GM20000 (cell line): ENCODE measurements at regions not wholly inside any gene's neighbourhood (a gene's known extent, or its start where the extent isn't known, plus 50 kb on each side); places are given as distances from the start of the nearest gene placed in this dataset.

Experiments used
- DNase-seq: peaks from one replicate; pipeline ENCODE4 v3.0.0; 2012; ENCODE audit warnings: low spot score
- TF ChIP-seq, protein P1 (sequence below): IDR thresholded peaks from 2 replicates; pipeline ENCODE4 v1.5.1; 2012; ENCODE audit warnings: mild to moderate bottlenecking, control low read depth; ENCODE audit errors: extremely low read depth, missing control alignments

DNA sequence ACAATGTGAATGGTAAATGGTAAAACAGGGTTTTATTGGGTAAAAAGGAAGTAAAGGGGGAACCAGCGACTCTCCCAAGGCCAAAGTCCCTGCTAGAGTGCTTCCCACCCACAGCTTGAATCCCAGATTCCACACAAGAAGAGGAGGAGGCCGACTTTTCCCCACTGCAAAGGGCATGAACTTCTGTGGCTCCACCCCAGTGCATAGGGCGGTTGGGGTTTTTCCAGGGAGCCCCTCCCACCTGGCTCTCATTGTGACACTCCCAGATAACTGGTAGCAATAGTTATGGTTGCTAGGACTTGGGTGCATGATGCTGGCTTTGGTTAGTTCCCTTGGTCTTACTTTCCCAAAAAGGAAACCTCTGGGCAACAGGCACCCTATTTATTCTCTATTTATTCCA lies 666.0 kb upstream of the CA10 start:
- DNase-seq: no peak
- TF ChIP-seq, protein P1, sequence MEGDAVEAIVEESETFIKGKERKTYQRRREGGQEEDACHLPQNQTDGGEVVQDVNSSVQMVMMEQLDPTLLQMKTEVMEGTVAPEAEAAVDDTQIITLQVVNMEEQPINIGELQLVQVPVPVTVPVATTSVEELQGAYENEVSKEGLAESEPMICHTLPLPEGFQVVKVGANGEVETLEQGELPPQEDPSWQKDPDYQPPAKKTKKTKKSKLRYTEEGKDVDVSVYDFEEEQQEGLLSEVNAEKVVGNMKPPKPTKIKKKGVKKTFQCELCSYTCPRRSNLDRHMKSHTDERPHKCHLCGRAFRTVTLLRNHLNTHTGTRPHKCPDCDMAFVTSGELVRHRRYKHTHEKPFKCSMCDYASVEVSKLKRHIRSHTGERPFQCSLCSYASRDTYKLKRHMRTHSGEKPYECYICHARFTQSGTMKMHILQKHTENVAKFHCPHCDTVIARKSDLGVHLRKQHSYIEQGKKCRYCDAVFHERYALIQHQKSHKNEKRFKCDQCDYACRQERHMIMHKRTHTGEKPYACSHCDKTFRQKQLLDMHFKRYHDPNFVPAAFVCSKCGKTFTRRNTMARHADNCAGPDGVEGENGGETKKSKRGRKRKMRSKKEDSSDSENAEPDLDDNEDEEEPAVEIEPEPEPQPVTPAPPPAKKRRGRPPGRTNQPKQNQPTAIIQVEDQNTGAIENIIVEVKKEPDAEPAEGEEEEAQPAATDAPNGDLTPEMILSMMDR: no peak

- DNase-seq: no peak
- TF ChIP-seq, protein P1: no peak
Observed at GRCh38 chr17:52823155-52823554, 664.6 kb upstream of the CA10 start.

GRCh38 chr17:52790359-52790955 lies 631.9 kb upstream of the CA10 start:
- no peak for DNase-seq
- TF ChIP-seq, protein P1: no peak

GRCh38 chr17:52789829-52790228 lies 631.3 kb upstream of the CA10 start:
- no peak for DNase-seq
- TF ChIP-seq, protein P1: no peak

- no peak for DNase-seq
- TF ChIP-seq, protein P1: no peak
Observed at GRCh38 chr17:52776234-52776633, 617.7 kb upstream of the CA10 start.

- DNase-seq: no peak
- TF ChIP-seq, protein P1: no peak
Observed at GRCh38 chr17:52762794-52763167, 604.3 kb upstream of the CA10 start.

GRCh38 chr17:52762147-52762793 lies 603.8 kb upstream of the CA10 start:
- TF ChIP-seq, protein P1: no peak
- no peak for DNase-seq
